Adrenal gland (tissue), 9 donors: ENCODE measurements at regions not wholly inside any gene's neighbourhood (a gene's known extent, or its start where the extent isn't known, plus 50 kb on each side); places are given as distances from the start of the nearest gene placed in this dataset.
"Not testable (repeated sequence)": the region's sequence is repeated elsewhere in the genome, so short reads cannot be mapped to it uniquely, and the experiment has no call there.

Experiments
- DNase-seq, 7 donors: peaks; one replicate each; pipeline ENCODE4 v3.0.0-alpha.2; 2019 to 2020
- H3K27ac ChIP-seq, 5 donors: fragments of 200-600 bp; sonication (generic) in 4 of 5; 1 replicate in 3 of 5; 2 replicates in 2 of 5; pipeline versions ENCODE4 v1.5.1 to v1.8.0; 2016 to 2020; ENCODE audit warnings: mild to moderate bottlenecking in 1 of 5
- H3K27me3 ChIP-seq: fragments of 200-600 bp; 2 replicates; pipeline ENCODE4 v1.8.0; 2021
- H3K36me3 ChIP-seq, 2 donors: fragments of 200-600 bp; replicated peaks in 1 of 2; 1 replicate in 1 of 2; 2 replicates in 1 of 2; pipeline versions ENCODE4 v1.5.1 to v1.8.0; 2018 to 2022
- H3K4me1 ChIP-seq, 2 donors: fragments of 200-600 bp; replicated peaks in 1 of 2; 1 replicate in 1 of 2; 2 replicates in 1 of 2; pipeline versions ENCODE4 v1.5.1 to v1.8.0; 2018 to 2021
- H3K4me3 ChIP-seq, 4 donors: fragments of 200-600 bp; sonication (generic) in 3 of 4; one replicate each; pipeline ENCODE4 v1.5.1; 2016 to 2018
- H3K9me3 ChIP-seq, 3 donors: fragments of 200-600 bp; sonication (generic) in 1 of 3; replicated peaks in 1 of 3; 1 replicate in 2 of 3; 2 replicates in 1 of 3; pipeline versions ENCODE4 v1.5.1 to v1.8.0; 2016 to 2021
- POLR2A ChIP-seq, 2 donors: fragments of 450-650 bp; IDR thresholded peaks; one replicate each; pipeline ENCODE4 v1.6.1; 2017; ENCODE audit warnings: antibody characterized with exemption in 2 of 2, mild to moderate bottlenecking in 2 of 2, moderate library complexity in 1 of 2
- WGBS, 4 donors: extraction: QIAGEN DNeasy Blood & Tissue Kit in 2 of 4; methylation state at CpG; one replicate each; pipeline versions ENCODE4 v1.1.5 to v1.1.7; 2013 to 2017; 5-methylcytosine and 5-hydroxymethylcytosine counted together
- intact Hi-C, 2 donors: fragments of 100-400 bp; cut with DNase I; formaldehyde crosslinking; loops; one replicate each; pipeline versions ENCODE4 v1.14.1 to v1.15.0; 2022 to 2023
- TF ChIP-seq, protein P1 (sequence below), 6 experiments: fragments of 450-650 bp in 4 of 6; fragments of 200-600 bp in 2 of 6; sonication (generic) in 1 of 6; IDR thresholded peaks; 1 replicate in 5 of 6; 2 replicates in 1 of 6; pipeline versions ENCODE4 v1.5.1 to v1.8.0; 2016 to 2021; ENCODE audit warnings: antibody characterized with exemption in 6 of 6, mild to moderate bottlenecking in 2 of 6, moderate library complexity in 1 of 6
- donor health status: healthy with polysubstance abuse.
- donor health status: Bipolar disorder and iron deficiency.
- donor health status: DM: yes; HTN: yes; CAD: no.
- donor health status: DM: no; HTN: no; CAD: no.
- donor health status: DM: no; HTN: no; CAD: no.

DNA sequence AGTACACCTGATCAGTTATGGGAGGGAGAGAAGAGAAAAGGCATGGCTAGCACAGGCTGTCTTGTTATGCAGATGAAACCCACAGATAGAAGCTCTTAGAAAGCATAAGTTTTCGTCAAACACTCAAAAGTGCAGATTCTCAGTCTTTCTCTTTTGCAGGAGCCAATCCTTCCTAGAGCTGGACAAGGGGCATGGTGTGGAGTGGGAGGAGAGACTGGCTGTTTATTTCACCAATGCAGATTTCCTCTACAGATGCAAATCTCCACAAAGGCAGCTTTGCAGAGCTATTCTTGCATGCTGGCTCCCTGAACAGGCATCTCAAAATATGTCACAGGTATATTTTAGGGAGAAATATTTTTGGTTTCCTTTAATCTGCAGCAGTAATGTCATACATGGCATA, 1400.7 kb downstream of the CDH8 start:
- intact Hi-C loops: no loop called here
- no peaks in the 10 kb centered on the region for H3K36me3 ChIP-seq
- DNase-seq: no peak
- no peak overlapping the region for H3K27ac ChIP-seq
- no peak overlapping the region for H3K4me3 ChIP-seq
- H3K27me3 ChIP-seq: no peaks in the 10 kb centered on the region
- TF ChIP-seq POLR2A (IDR thresholded peaks at IDR 0.05): no peak
- TF ChIP-seq, protein P1, sequence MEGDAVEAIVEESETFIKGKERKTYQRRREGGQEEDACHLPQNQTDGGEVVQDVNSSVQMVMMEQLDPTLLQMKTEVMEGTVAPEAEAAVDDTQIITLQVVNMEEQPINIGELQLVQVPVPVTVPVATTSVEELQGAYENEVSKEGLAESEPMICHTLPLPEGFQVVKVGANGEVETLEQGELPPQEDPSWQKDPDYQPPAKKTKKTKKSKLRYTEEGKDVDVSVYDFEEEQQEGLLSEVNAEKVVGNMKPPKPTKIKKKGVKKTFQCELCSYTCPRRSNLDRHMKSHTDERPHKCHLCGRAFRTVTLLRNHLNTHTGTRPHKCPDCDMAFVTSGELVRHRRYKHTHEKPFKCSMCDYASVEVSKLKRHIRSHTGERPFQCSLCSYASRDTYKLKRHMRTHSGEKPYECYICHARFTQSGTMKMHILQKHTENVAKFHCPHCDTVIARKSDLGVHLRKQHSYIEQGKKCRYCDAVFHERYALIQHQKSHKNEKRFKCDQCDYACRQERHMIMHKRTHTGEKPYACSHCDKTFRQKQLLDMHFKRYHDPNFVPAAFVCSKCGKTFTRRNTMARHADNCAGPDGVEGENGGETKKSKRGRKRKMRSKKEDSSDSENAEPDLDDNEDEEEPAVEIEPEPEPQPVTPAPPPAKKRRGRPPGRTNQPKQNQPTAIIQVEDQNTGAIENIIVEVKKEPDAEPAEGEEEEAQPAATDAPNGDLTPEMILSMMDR (IDR thresholded peaks at IDR 0.05): no peak
- 33 to 78% (median 56%) methylated on average over 1 of the region's 1 CpG for WGBS, 4 donors
- H3K4me1 ChIP-seq: no peaks in the 10 kb centered on the region
- no peaks in the 10 kb centered on the region for H3K9me3 ChIP-seq

DNA sequence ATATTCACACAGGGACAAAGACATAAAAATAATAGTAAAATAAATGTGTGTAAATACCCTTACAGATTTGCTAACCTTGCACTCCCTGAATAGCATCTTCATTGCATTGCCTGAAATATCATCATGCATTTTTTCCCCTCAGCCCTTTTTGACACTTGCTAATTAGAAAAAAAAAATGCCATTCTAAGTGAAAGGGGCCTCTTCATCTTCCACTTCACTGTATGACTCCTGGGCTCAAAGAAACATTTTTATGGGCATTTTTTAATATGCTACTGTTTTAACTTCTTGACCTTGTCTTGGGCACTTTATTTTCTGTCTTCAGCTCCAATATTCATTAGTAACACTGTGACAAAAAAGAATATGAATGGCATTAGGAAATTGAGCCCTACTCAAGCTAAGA, 1424.4 kb downstream of the CDH8 start:
- no peak for DNase-seq
- intact Hi-C loops: no loop called here
- TF ChIP-seq, protein P1 (IDR thresholded peaks at IDR 0.05): no peak
- TF ChIP-seq POLR2A (IDR thresholded peaks at IDR 0.05): no peak
- H3K4me1 ChIP-seq: no peaks in the 10 kb centered on the region
- H3K4me3 ChIP-seq: no peak overlapping the region
- H3K9me3 ChIP-seq: no peaks in the 10 kb centered on the region
- no peaks in the 10 kb centered on the region for H3K27me3 ChIP-seq
- no peak overlapping the region for H3K27ac ChIP-seq
- no peaks in the 10 kb centered on the region for H3K36me3 ChIP-seq

DNA sequence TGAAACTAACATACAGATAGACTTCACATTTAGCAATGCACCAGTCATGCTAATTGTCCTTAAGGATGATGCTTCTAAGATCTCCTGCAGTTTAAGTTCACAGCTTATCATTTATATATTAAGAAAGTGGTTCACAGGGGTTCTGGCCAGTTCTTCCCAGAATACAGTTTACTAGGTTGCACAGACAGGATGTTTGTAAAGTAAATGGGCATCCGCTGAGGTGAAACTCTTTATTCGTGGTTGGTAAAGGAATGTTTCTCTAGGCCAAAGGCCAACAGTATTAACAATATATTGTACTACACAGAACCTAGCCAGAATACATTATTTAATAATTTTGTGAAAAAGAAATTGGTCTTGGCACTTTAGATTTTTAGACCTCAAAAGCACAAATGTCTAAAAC, 1427.3 kb downstream of the CDH8 start:
- H3K36me3 ChIP-seq: no peaks in the 10 kb centered on the region
- no peak for TF ChIP-seq POLR2A (IDR thresholded peaks at IDR 0.05)
- TF ChIP-seq, protein P1 (IDR thresholded peaks at IDR 0.05): no peak
- no peaks in the 10 kb centered on the region for H3K27me3 ChIP-seq
- no peaks in the 10 kb centered on the region for H3K9me3 ChIP-seq
- 66 to 73% (median 71%) methylated on average over 2 of the region's 2 CpGs for WGBS, 4 donors
- H3K27ac ChIP-seq: no peak overlapping the region
- H3K4me1 ChIP-seq: no peaks in the 10 kb centered on the region
- no peak for DNase-seq
- intact Hi-C loops: no loop called here
- no peak overlapping the region for H3K4me3 ChIP-seq

DNA sequence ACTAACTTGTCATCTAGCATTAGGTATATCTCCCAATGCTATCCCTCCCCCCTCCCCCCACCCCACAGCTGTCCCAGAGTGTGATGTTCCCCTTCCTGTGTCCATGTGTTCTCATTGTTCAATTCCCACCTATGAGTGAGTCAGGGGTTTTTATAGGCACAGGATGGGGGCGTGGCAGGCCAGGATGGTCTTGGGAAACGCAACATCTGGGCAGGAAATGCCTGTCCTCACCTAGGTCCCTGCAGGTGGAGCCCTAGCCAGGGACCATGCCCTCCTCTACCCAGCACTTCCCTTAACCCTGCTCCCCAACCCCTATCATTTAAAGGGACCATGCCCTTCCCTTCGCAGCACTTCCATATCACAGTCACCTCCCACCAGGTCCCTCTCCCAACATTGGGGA, 1430.6 kb downstream of the CDH8 start:
- H3K27ac ChIP-seq, H3K9me3 ChIP-seq, H3K36me3 ChIP-seq, DNase-seq, intact Hi-C loops, H3K4me3 ChIP-seq, H3K27me3 ChIP-seq, H3K4me1 ChIP-seq: not testable (repeated sequence)
- WGBS, 4 donors: 75 to 91% (median 86%) methylated on average over 1 to 3 of the region's 3 CpGs

DNA sequence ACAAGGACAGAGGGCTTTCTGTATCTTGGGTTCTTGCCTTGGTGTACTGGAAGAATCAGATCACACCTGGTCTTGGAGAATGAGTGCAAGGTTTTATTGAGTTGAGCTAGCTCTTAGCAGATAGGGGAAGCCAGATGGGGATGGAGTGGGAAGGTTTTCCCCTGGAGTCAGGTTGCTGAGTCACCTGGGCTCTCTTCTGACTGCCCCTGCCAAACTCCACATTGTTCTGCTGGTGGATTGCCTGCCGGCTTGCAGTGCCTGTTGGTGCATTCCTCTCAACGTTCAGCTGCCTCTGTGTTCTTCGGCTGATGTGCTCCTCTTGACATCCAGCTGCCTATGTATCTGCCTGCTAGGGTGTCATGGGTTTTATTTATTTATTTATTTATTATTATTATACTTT, 1431.1 kb downstream of the CDH8 start:
- intact Hi-C loops: no loop called here

More for the DNA sequence above, 1431.1 kb downstream of the CDH8 start:
- Histone ChIP-seq H3K4me1 (no peaks in the 10 kb centered on the region), H3K9me3 (no peaks in the 10 kb centered on the region), H3K27me3 (no peaks in the 10 kb centered on the region), H3K4me3 (no peak overlapping the region), H3K36me3 (no peaks in the 10 kb centered on the region), H3K27ac (no peak overlapping the region)
- DNase-seq: no peak
- 72 to 88% (median 80%) methylated on average over 3 of the region's 3 CpGs for WGBS, 4 donors
- TF ChIP-seq, protein P1 (IDR thresholded peaks at IDR 0.05): no peak
- no peak for TF ChIP-seq POLR2A (IDR thresholded peaks at IDR 0.05)
